GM10266 (cell line): ENCODE measurements at regions not wholly inside any gene's neighbourhood (a gene's known extent, or its start where the extent isn't known, plus 50 kb on each side); places are given as distances from the start of the nearest gene placed in this dataset.

Experiments
- DNase-seq: peaks from one replicate; pipeline ENCODE4 v3.0.0; 2012; ENCODE audit errors: extremely low spot score
- TF ChIP-seq, protein P1 (sequence below): IDR thresholded peaks from 2 replicates; pipeline ENCODE4 v1.5.1; 2012; ENCODE audit warnings: mild to moderate bottlenecking, low read depth; ENCODE audit not compliant: control insufficient read depth, insufficient read depth; ENCODE audit errors: missing control alignments

DNA sequence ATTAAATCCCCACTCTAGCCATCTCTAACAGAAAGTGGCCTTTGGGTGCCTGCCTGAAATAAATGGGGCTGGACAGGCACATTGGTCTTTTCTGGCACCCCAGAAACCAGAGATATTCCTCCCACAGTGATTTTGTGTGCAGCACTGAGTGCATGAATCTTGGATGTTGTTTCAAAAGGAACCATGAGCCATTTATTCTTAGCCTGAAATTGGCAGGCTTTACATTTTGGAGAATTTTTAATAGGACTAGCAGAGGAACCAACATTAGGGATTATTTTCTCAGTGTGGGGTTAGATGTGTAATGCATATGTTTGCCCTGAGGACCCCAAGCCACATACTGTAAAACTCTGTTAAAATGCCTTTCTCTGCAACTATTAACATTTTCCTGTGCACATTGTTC lies 451.3 kb downstream of the NFIB start:
- no peak for DNase-seq
- TF ChIP-seq, protein P1, sequence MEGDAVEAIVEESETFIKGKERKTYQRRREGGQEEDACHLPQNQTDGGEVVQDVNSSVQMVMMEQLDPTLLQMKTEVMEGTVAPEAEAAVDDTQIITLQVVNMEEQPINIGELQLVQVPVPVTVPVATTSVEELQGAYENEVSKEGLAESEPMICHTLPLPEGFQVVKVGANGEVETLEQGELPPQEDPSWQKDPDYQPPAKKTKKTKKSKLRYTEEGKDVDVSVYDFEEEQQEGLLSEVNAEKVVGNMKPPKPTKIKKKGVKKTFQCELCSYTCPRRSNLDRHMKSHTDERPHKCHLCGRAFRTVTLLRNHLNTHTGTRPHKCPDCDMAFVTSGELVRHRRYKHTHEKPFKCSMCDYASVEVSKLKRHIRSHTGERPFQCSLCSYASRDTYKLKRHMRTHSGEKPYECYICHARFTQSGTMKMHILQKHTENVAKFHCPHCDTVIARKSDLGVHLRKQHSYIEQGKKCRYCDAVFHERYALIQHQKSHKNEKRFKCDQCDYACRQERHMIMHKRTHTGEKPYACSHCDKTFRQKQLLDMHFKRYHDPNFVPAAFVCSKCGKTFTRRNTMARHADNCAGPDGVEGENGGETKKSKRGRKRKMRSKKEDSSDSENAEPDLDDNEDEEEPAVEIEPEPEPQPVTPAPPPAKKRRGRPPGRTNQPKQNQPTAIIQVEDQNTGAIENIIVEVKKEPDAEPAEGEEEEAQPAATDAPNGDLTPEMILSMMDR: no peak

DNA sequence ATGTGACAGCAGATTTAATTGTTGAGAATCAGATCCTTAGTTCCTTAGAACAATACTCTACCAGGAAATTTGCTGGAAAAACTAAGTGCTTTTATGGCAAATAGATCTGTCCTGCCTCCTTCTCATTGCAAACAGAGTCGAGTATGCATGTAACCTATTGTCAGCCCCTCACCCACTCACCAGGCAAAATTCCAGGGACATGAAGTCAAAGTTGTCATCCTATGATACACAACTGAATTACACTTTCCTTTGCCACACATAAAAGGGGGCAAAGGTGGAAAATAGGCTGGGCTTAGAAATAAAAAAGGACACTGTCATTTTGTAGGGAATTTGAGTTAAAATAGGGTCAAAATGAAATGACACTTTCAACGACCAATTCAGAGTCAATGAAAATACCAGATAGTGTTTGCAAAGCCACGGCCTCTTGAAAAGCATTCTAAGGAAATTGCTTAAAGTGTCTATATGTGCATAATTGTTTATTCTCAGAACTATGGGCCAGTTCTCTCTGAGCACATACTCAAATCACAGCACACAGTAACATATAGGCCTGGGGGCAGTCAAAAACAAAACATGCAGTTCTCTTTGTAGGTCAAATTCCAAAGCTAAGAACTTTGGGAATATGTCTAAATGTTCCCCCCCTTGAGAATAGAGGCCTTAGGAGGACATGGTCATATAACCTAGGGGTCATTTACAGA lies 452.8 kb downstream of the NFIB start:
- DNase-seq: no peak
- TF ChIP-seq, protein P1: no peak

DNA sequence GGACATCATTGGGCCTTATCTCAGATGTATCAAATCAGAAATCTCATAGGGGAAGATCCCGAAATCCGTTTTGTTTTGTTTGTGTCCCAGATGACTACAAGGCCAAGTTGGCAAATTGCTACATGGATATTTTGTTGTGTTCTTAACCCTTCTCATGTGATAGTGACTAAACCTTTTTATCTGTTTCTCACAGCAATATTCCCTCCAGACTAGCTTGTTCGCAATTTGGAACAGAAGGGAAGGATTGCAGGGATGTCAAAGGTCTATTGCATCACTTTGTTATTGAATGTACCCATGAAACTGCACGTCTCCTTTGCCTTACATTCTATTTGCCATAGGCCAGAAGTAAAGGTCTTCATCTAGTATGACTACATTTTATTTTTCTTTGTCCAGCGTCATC lies 453.9 kb downstream of the NFIB start:
- DNase-seq: no peak
- TF ChIP-seq, protein P1: no peak

DNA sequence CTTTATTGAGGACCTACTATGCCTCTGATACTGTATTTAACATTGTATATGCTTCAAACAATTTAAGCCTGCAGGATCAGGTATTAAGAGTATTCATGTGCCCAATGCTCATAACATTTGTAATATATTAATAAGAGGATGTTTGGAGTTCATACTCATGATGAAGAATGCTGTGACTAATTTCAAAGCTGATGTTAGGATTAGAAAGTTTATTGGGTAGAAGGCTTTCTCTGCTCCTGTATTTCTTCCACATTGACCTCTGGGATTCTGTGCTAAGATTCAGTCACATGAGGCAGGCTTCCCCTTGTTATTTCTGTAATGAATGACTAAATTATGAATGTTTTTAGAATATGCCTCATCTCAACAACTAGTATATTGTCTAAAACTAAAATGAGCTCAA lies 456.4 kb downstream of the NFIB start:
- DNase-seq: no peak
- TF ChIP-seq, protein P1: no peak

DNA sequence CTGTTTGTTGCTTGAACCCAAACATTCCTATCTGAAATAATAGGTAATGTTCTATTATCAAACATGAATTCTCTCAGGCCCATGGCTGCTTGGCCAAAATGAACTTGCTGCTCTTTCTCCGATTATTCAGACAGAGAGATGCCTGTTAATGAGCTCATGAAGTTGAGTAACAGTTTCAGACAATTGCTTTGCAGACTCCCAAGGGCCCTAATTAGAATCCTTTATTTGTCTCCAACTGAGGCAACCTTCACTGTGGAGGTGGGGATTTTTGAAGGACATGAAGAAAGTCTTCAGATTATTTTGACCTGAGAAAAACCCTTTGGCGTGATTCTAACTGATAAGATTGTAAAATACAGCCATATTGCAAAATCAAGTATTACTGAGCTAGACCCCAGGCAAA lies 466.7 kb downstream of the NFIB start:
- no peak for DNase-seq
- TF ChIP-seq, protein P1: no peak

DNA sequence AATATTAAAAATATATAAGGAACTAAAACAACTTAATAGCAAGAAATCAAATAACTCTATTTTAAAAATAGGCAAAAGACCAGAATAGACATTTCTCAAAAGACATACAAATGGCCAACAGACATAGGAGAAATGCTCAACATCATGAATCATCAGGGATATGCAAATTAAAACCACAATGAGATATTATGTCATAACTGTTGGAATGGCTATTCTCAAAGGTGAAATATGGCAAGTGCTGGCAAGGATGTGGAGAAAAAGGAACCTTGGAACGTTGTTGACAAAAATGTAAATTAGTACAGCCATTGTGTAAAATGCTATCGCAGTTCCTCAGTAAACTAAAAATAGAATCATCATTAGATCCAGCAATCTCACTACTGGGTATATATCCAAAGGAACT lies 468.5 kb downstream of the NFIB start:
- DNase-seq: no peak

More for the DNA sequence above, 468.5 kb downstream of the NFIB start:
- TF ChIP-seq, protein P1: no peak
